WTC11 (cell line): ENCODE measurements at regions not wholly inside any gene's neighbourhood (a gene's known extent, or its start where the extent isn't known, plus 50 kb on each side); places are given as distances from the start of the nearest gene placed in this dataset.

ENCODE experiments used
- ATAC-seq: fragments of 200-7000 bp; cut with Tn5 transposase; 2 replicates; pipeline ENCODE4 v1.10.0; 2021; ENCODE audit warnings: mild to moderate bottlenecking, moderate library complexity
- CTCF ChIA-PET: fragments of 300-600 bp; sonication (Branson Sonifier 250); formaldehyde crosslinking; loops from one replicate; lab custom pipeline; 2021; ENCODE audit warnings: antibody characterized with exemption; lab: Charles Lee
- POLR2A ChIA-PET: fragments of 350-600 bp; sonication (Branson Sonifier 250); formaldehyde crosslinking; loops from one replicate; lab custom pipeline; 2021; ENCODE audit warnings: antibody characterized with exemption; lab: Charles Lee
- DNase-seq: peaks from one replicate; pipeline ENCODE4 v3.0.0; 2021; ENCODE audit warnings: low spot score
- H3K27ac Mint-ChIP-seq: 2 replicates; pipeline ENCODE4 v1.8.0; 2021; ENCODE audit warnings: mixed read lengths
- H3K27me3 Mint-ChIP-seq: 2 replicates; pipeline ENCODE4 v1.8.0; 2021; ENCODE audit warnings: low read depth, mild to moderate bottlenecking, moderate library complexity, mixed read lengths
- H3K36me3 Mint-ChIP-seq: 2 replicates; pipeline ENCODE4 v1.8.0; 2021; ENCODE audit warnings: mixed read lengths
- H3K4me1 Mint-ChIP-seq: 2 replicates; pipeline ENCODE4 v1.8.0; 2022; ENCODE audit warnings: mixed read lengths
- H3K4me3 Mint-ChIP-seq: 2 replicates; pipeline ENCODE4 v1.8.0; 2021; ENCODE audit warnings: mild to moderate bottlenecking, moderate library complexity, mixed read lengths
- H3K9me3 Mint-ChIP-seq: 2 replicates; pipeline ENCODE4 v1.8.0; 2021; ENCODE audit warnings: mixed read lengths
- CREM ChIP-seq: sonication (generic); formaldehyde crosslinking; IDR thresholded peaks from 2 replicates; pipeline ENCODE4 v1.8.1; 2022; ENCODE audit warnings: mild to moderate bottlenecking, missing genetic modification reagents, moderate library complexity
- E2F4 ChIP-seq: sonication (generic); formaldehyde crosslinking; IDR thresholded peaks from 2 replicates; pipeline ENCODE4 v1.8.1; 2022; ENCODE audit warnings: low read depth, mild to moderate bottlenecking, moderate library complexity, missing genetic modification reagents, borderline replicate concordance
- FOXP4 ChIP-seq: sonication (generic); formaldehyde crosslinking; IDR thresholded peaks from 2 replicates; pipeline ENCODE4 v1.8.0; 2022; ENCODE audit warnings: mild to moderate bottlenecking, missing genetic modification reagents
- GTF2I ChIP-seq: fragments of 250-450 bp; sonication (Bioruptor Pico); conservative IDR thresholded peaks from 2 replicates; pipeline ENCODE4 v1.4.0; 2021; ENCODE audit warnings: mild to moderate bottlenecking
- MXD4 ChIP-seq: fragments of 250-450 bp; sonication (Bioruptor Pico); IDR thresholded peaks from 2 replicates; pipeline ENCODE4 v1.8.0; 2021; ENCODE audit warnings: mild to moderate bottlenecking, moderate library complexity, borderline replicate concordance
- NFYB ChIP-seq: sonication (generic); formaldehyde crosslinking; conservative IDR thresholded peaks from 2 replicates; pipeline ENCODE4 v1.8.0; 2022; ENCODE audit warnings: low read depth, missing genetic modification reagents
- NR2C2 ChIP-seq: sonication (generic); formaldehyde crosslinking; IDR thresholded peaks from 2 replicates; pipeline ENCODE4 v1.8.0; 2022; ENCODE audit warnings: mild to moderate bottlenecking, missing genetic modification reagents
- RELA ChIP-seq: sonication (generic); formaldehyde crosslinking; IDR thresholded peaks from 2 replicates; pipeline ENCODE4 v1.8.1; 2022; ENCODE audit warnings: missing genetic modification reagents, mild to moderate bottlenecking, borderline replicate concordance
- SMAD3 ChIP-seq: sonication (generic); formaldehyde crosslinking; IDR thresholded peaks from 2 replicates; pipeline ENCODE4 v1.8.0; 2022; ENCODE audit warnings: missing genetic modification reagents, mild to moderate bottlenecking, borderline replicate concordance
- SP1 ChIP-seq: sonication (generic); formaldehyde crosslinking; conservative IDR thresholded peaks from 2 replicates; pipeline ENCODE4 v1.8.1; 2022; ENCODE audit warnings: missing genetic modification reagents
- TCF7 ChIP-seq: sonication (generic); formaldehyde crosslinking; IDR thresholded peaks from 2 replicates; pipeline ENCODE4 v1.8.0; 2022; ENCODE audit warnings: mild to moderate bottlenecking, low read depth, missing genetic modification reagents, moderate library complexity
- TEAD1 ChIP-seq: sonication (generic); formaldehyde crosslinking; IDR thresholded peaks from 2 replicates; pipeline ENCODE4 v1.8.0; 2022; ENCODE audit warnings: mild to moderate bottlenecking, missing genetic modification reagents
- USF2 ChIP-seq: sonication (generic); formaldehyde crosslinking; IDR thresholded peaks from 2 replicates; pipeline ENCODE4 v1.8.1; 2023; ENCODE audit warnings: mild to moderate bottlenecking, missing genetic modification reagents, moderate library complexity
- ZNF263 ChIP-seq: sonication (generic); formaldehyde crosslinking; IDR thresholded peaks from 2 replicates; pipeline ENCODE4 v1.8.1; 2022; ENCODE audit warnings: low read depth, mild to moderate bottlenecking, moderate library complexity, missing genetic modification reagents
- ZNF416 ChIP-seq: fragments of 250-450 bp; sonication (Bioruptor Pico); IDR thresholded peaks from 2 replicates; pipeline ENCODE4 v1.9.0; 2021; ENCODE audit warnings: mild to moderate bottlenecking, inconsistent platforms
- TF ChIP-seq, protein P1 (sequence below): sonication (generic); formaldehyde crosslinking; IDR thresholded peaks from 2 replicates; pipeline ENCODE4 v1.8.0; 2022; ENCODE audit warnings: mild to moderate bottlenecking, missing genetic modification reagents
- TF ChIP-seq, protein P2 (sequence below): sonication (generic); formaldehyde crosslinking; IDR thresholded peaks from 2 replicates; pipeline ENCODE4 v1.8.0; 2023; ENCODE audit warnings: missing genetic modification reagents, mild to moderate bottlenecking, borderline replicate concordance
- TF ChIP-seq, protein P3 (sequence below): sonication (generic); formaldehyde crosslinking; IDR thresholded peaks from 2 replicates; pipeline ENCODE4 v1.8.0; 2022; ENCODE audit warnings: mild to moderate bottlenecking, missing genetic modification reagents
- TF ChIP-seq, protein P4 (sequence below): sonication (generic); formaldehyde crosslinking; IDR thresholded peaks from 2 replicates; pipeline ENCODE4 v1.8.1; 2023; ENCODE audit warnings: mild to moderate bottlenecking, missing genetic modification reagents

GRCh38 chr12:67589078-67589477 is 59.5 kb upstream of the DYRK2 start:
- no peak for ATAC-seq
- ChIA-PET POLR2A (no interaction called here), CTCF (no interaction called here)
- no peak overlapping the region for H3K27ac Mint-ChIP-seq
- peaks cover 15% of the 10 kb centered on the region for H3K4me1 Mint-ChIP-seq
- peaks cover 2% of the 10 kb centered on the region; the same call in 1 of the 2 replicates for H3K27me3 Mint-ChIP-seq
- no peak overlapping the region for H3K4me3 Mint-ChIP-seq
- no peak for DNase-seq
- TF ChIP-seq FOXP4 (CRISPR knock-in tag) = no peak
- TF ChIP-seq ZNF263 (CRISPR knock-in tag) = no peak
- TF ChIP-seq CREM (CRISPR knock-in tag) = no peak
- TF ChIP-seq, protein P1, sequence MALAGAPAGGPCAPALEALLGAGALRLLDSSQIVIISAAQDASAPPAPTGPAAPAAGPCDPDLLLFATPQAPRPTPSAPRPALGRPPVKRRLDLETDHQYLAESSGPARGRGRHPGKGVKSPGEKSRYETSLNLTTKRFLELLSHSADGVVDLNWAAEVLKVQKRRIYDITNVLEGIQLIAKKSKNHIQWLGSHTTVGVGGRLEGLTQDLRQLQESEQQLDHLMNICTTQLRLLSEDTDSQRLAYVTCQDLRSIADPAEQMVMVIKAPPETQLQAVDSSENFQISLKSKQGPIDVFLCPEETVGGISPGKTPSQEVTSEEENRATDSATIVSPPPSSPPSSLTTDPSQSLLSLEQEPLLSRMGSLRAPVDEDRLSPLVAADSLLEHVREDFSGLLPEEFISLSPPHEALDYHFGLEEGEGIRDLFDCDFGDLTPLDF (CRISPR knock-in tag) = no peak
- TF ChIP-seq NFYB (CRISPR knock-in tag) = no peak
- TF ChIP-seq GTF2I = no peak
- no peak for TF ChIP-seq SMAD3
- TF ChIP-seq TEAD1 (CRISPR knock-in tag) = no peak
- TF ChIP-seq E2F4 = no peak
- no peak for TF ChIP-seq NR2C2
- no peak for TF ChIP-seq ZNF416 (CRISPR knock-in tag)
- no peak for TF ChIP-seq USF2 (CRISPR knock-in tag)
- H3K9me3 Mint-ChIP-seq = no peaks in the 10 kb centered on the region
- no peaks in the 10 kb centered on the region for H3K36me3 Mint-ChIP-seq

GRCh38 chr12:67590149-67590790 is 58.3 kb upstream of the DYRK2 start:
- H3K27ac Mint-ChIP-seq = no peak overlapping the region
- DNase-seq (no peak), ATAC-seq (no peak)
- H3K36me3 Mint-ChIP-seq = no peaks in the 10 kb centered on the region
- H3K27me3 Mint-ChIP-seq = peaks cover 2% of the 10 kb centered on the region; the same call in 1 of the 2 replicates
- H3K9me3 Mint-ChIP-seq = no peaks in the 10 kb centered on the region
- peaks cover 15% of the 10 kb centered on the region for H3K4me1 Mint-ChIP-seq
- CTCF ChIA-PET = no interaction called here
- POLR2A ChIA-PET = interaction anchor here (0.6 kb wide), 1 partner anchor 66 kb away, joined by 4 read pairs; no protein-coding TSS in a partner anchor
- H3K4me3 Mint-ChIP-seq = no peak overlapping the region
- TF ChIP-seq FOXP4 (CRISPR knock-in tag) (no peak), SP1 (CRISPR knock-in tag) (no peak), RELA (CRISPR knock-in tag) (no peak), TEAD1 (CRISPR knock-in tag) (no peak), TCF7 (CRISPR knock-in tag) (no peak), E2F4 (no peak), MXD4 (CRISPR knock-in tag) (no peak), CREM (CRISPR knock-in tag) (no peak)
- TF ChIP-seq, protein P2, sequence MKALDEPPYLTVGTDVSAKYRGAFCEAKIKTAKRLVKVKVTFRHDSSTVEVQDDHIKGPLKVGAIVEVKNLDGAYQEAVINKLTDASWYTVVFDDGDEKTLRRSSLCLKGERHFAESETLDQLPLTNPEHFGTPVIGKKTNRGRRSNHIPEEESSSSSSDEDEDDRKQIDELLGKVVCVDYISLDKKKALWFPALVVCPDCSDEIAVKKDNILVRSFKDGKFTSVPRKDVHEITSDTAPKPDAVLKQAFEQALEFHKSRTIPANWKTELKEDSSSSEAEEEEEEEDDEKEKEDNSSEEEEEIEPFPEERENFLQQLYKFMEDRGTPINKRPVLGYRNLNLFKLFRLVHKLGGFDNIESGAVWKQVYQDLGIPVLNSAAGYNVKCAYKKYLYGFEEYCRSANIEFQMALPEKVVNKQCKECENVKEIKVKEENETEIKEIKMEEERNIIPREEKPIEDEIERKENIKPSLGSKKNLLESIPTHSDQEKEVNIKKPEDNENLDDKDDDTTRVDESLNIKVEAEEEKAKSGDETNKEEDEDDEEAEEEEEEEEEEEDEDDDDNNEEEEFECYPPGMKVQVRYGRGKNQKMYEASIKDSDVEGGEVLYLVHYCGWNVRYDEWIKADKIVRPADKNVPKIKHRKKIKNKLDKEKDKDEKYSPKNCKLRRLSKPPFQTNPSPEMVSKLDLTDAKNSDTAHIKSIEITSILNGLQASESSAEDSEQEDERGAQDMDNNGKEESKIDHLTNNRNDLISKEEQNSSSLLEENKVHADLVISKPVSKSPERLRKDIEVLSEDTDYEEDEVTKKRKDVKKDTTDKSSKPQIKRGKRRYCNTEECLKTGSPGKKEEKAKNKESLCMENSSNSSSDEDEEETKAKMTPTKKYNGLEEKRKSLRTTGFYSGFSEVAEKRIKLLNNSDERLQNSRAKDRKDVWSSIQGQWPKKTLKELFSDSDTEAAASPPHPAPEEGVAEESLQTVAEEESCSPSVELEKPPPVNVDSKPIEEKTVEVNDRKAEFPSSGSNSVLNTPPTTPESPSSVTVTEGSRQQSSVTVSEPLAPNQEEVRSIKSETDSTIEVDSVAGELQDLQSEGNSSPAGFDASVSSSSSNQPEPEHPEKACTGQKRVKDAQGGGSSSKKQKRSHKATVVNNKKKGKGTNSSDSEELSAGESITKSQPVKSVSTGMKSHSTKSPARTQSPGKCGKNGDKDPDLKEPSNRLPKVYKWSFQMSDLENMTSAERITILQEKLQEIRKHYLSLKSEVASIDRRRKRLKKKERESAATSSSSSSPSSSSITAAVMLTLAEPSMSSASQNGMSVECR (CRISPR knock-in tag) = no peak
- TF ChIP-seq, protein P3, sequence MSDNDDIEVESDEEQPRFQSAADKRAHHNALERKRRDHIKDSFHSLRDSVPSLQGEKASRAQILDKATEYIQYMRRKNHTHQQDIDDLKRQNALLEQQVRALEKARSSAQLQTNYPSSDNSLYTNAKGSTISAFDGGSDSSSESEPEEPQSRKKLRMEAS (CRISPR knock-in tag) = no peak
- TF ChIP-seq, protein P4, sequence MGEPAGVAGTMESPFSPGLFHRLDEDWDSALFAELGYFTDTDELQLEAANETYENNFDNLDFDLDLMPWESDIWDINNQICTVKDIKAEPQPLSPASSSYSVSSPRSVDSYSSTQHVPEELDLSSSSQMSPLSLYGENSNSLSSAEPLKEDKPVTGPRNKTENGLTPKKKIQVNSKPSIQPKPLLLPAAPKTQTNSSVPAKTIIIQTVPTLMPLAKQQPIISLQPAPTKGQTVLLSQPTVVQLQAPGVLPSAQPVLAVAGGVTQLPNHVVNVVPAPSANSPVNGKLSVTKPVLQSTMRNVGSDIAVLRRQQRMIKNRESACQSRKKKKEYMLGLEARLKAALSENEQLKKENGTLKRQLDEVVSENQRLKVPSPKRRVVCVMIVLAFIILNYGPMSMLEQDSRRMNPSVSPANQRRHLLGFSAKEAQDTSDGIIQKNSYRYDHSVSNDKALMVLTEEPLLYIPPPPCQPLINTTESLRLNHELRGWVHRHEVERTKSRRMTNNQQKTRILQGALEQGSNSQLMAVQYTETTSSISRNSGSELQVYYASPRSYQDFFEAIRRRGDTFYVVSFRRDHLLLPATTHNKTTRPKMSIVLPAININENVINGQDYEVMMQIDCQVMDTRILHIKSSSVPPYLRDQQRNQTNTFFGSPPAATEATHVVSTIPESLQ (CRISPR knock-in tag) = no peak
